Chondrocyte (in vitro differentiated cells): ENCODE measurements at regions not wholly inside any gene's neighbourhood (a gene's known extent, or its start where the extent isn't known, plus 50 kb on each side); places are given as distances from the start of the nearest gene placed in this dataset.
"Not testable (repeated sequence)": the region's sequence is repeated elsewhere in the genome, so short reads cannot be mapped to it uniquely, and the experiment has no call there.

Experiments
- DNase-seq: peaks from one replicate; pipeline ENCODE4 v3.0.0; 2021; ENCODE audit warnings: mixed read lengths, low spot score
- H3K27ac Mint-ChIP-seq: one replicate; pipeline ENCODE4 v1.8.0; 2021; ENCODE audit warnings: mild to moderate bottlenecking, moderate library complexity, mixed read lengths; ENCODE audit not compliant: unreplicated experiment
- H3K27me3 Mint-ChIP-seq: 2 replicates; pipeline ENCODE4 v1.8.0; 2021; ENCODE audit warnings: low read depth, mixed read lengths
- H3K36me3 Mint-ChIP-seq: 2 replicates; pipeline ENCODE4 v1.8.0; 2021; ENCODE audit warnings: low read depth, mixed read lengths
- H3K4me1 Mint-ChIP-seq: 2 replicates; pipeline ENCODE4 v1.8.0; 2021; ENCODE audit warnings: low read depth, mild to moderate bottlenecking, mixed read lengths
- H3K4me3 Mint-ChIP-seq: one replicate; pipeline ENCODE4 v1.8.0; 2021; ENCODE audit warnings: mild to moderate bottlenecking, moderate library complexity, mixed read lengths; ENCODE audit not compliant: unreplicated experiment
- H3K9me3 Mint-ChIP-seq: 2 replicates; pipeline ENCODE4 v1.8.0; 2021; ENCODE audit warnings: low read depth, mixed read lengths
- TF ChIP-seq, protein P1 (sequence below): fragments of 200-600 bp; sonication (generic); IDR thresholded peaks from 2 replicates; pipeline ENCODE4 v1.5.0; 2021; ENCODE audit warnings: antibody characterized with exemption, mild to moderate bottlenecking, moderate library complexity

DNA sequence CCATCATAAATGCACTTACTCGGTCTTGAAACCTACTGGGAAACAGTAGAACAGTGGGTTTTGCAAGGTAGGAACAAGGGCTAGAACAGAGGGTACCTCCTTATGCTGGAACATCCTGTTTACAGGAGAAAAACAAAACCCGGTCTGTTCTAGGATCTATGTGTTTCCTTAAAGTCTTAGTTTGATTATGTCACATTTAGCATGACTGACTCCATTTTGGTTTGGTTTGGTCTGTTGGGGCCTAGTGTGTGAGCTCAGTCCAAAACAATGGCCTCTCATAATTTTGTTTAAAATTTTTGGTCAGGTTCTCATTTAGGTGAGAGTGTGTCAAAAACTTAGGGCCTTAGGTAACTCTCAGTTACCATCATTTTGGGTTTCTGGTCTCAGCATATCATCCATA is 96.3 kb upstream of the TRIM24 start:
- H3K9me3 Mint-ChIP-seq, result no peaks in the 10 kb centered on the region
- TF ChIP-seq, protein P1, sequence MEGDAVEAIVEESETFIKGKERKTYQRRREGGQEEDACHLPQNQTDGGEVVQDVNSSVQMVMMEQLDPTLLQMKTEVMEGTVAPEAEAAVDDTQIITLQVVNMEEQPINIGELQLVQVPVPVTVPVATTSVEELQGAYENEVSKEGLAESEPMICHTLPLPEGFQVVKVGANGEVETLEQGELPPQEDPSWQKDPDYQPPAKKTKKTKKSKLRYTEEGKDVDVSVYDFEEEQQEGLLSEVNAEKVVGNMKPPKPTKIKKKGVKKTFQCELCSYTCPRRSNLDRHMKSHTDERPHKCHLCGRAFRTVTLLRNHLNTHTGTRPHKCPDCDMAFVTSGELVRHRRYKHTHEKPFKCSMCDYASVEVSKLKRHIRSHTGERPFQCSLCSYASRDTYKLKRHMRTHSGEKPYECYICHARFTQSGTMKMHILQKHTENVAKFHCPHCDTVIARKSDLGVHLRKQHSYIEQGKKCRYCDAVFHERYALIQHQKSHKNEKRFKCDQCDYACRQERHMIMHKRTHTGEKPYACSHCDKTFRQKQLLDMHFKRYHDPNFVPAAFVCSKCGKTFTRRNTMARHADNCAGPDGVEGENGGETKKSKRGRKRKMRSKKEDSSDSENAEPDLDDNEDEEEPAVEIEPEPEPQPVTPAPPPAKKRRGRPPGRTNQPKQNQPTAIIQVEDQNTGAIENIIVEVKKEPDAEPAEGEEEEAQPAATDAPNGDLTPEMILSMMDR, result no peak
- H3K27me3 Mint-ChIP-seq, result no peaks in the 10 kb centered on the region
- H3K4me1 Mint-ChIP-seq, result no peaks in the 10 kb centered on the region
- no peaks in the 10 kb centered on the region for H3K36me3 Mint-ChIP-seq
- H3K4me3 Mint-ChIP-seq, result no peak overlapping the region
- H3K27ac Mint-ChIP-seq, result no peak overlapping the region
- no peak for DNase-seq

DNA sequence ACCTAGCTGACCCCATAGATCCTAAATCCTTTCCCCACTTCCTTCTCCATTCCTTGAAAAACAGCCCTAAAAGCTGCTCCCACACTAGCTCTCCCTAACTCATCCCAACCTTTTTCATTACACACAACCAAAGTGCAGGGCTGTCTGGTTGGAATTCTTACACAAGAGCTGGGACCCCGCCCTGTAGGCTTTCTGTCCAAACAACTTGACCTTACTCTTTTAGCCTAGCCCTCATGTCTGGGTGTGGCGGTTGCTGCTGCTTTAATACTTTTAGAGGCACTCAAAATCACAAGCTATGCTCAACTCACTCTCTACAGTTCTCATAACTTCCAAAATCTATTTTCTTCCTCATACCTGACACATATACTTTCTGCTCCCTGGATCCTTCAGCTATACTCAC is 93.9 kb upstream of the TRIM24 start:
- not testable (repeated sequence) for H3K27me3 Mint-ChIP-seq, DNase-seq, H3K36me3 Mint-ChIP-seq, H3K27ac Mint-ChIP-seq, H3K4me1 Mint-ChIP-seq, H3K4me3 Mint-ChIP-seq
- peaks cover 14% of the 10 kb centered on the region for H3K9me3 Mint-ChIP-seq

DNA sequence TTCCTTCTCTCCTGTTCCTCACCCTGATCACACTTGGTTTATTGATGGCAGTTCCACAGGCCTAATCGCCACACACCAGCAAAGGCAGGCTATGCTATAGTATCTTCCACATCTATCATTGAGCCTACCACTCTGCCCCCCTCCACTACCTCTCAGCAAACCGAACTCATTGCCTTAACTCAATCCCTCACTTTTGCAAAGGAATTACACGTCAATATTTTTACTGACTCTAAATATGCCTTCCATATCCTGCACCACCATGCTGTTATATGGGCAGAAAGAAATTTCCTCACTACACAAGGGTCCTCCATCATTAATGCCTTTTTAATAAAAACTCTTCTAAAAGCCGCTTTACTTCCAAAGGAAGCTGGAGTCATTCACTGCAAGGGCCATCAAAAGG is 93.4 kb upstream of the TRIM24 start:
- peaks cover 19% of the 10 kb centered on the region for H3K9me3 Mint-ChIP-seq
- not testable (repeated sequence) for H3K27me3 Mint-ChIP-seq, H3K36me3 Mint-ChIP-seq, H3K27ac Mint-ChIP-seq, DNase-seq, H3K4me1 Mint-ChIP-seq, H3K4me3 Mint-ChIP-seq

DNA sequence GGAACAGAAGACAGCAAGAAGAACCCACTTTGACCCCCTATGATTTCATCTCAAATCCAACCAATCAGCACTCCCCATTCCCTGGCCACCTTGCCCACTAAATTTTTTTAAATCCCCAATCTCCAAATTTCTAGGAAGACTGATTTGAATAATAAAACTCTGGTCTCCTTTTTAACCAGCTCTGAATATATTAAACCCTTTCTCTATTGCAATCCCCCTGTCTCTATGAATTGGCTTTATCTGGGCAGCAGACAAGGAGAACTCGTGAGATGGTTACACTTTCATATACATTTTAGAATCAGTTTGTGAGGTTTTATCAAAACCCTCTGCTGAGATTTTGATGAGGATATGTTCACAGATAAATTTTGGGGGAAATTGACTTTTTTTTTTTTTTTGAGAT is 90.3 kb upstream of the TRIM24 start:
- H3K27ac Mint-ChIP-seq, result no peak overlapping the region
- no peak overlapping the region for H3K4me3 Mint-ChIP-seq
- TF ChIP-seq, protein P1, result no peak
- no peak for DNase-seq
- H3K4me1 Mint-ChIP-seq, result no peaks in the 10 kb centered on the region
- H3K9me3 Mint-ChIP-seq, result peaks cover 19% of the 10 kb centered on the region
- H3K36me3 Mint-ChIP-seq, result peaks cover 7% of the 10 kb centered on the region
- H3K27me3 Mint-ChIP-seq, result no peaks in the 10 kb centered on the region

DNA sequence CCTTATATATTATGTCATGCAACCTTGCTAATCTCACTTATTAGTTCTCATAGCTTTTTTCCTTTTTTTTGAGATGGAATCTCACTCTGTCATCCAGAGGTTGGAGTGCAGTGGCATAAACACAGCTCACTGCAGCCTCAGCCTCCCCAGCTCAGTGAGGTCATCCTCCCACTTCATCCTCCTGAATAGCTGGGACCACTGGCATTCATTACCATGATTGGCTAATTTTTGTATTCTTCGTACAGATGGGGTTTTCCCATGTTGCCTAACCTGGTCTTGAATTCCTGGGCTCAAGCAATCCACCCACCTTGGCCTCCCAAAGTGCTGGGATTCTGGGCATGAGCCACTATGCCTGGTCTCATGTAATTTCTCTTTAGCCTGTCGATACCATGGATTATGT is 89.1 kb upstream of the TRIM24 start:
- H3K27ac Mint-ChIP-seq, result no peak overlapping the region
- H3K4me3 Mint-ChIP-seq, result no peak overlapping the region

DNA sequence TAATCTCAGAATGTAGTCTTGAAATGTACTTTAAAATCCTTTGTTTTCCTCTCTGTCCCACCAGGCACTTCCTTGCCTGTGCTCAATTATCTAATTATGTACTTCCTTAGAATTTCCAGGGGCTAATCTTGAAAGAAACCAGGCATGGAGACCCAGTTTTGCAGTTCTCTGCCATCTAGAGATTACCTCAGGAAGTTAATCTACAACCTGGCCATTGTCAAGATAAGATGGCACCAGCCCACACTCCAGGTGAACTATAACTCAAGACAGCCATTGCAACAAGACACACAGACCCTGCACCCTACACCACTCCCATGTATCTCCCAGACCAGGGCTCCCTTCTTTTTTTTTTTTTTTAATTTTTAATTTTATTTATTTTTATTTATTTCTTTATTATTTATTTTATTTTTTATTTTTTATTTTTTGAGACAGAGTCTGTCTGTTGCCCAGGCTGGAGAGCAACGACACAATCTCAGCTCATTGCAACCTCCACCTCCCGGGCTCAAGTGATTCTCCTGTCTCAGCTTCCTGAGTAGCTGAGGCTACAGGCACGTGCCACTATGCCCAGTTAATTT is 85.9 kb upstream of the TRIM24 start:
- H3K27ac Mint-ChIP-seq, result no peak overlapping the region
- no peaks in the 10 kb centered on the region for H3K4me1 Mint-ChIP-seq
- DNase-seq, result no peak
- peaks cover 9% of the 10 kb centered on the region for H3K36me3 Mint-ChIP-seq
- H3K27me3 Mint-ChIP-seq, result no peaks in the 10 kb centered on the region
- TF ChIP-seq, protein P1, result no peak
- peaks cover 19% of the 10 kb centered on the region for H3K9me3 Mint-ChIP-seq
- H3K4me3 Mint-ChIP-seq, result no peak overlapping the region

More for the DNA sequence above, 89.1 kb upstream of the TRIM24 start:
- DNase-seq, result no peak
- Mint-ChIP-seq H3K36me3 (peaks cover 7% of the 10 kb centered on the region), H3K4me1 (no peaks in the 10 kb centered on the region), H3K9me3 (peaks cover 19% of the 10 kb centered on the region), H3K27me3 (no peaks in the 10 kb centered on the region)
- TF ChIP-seq, protein P1, result no peak
